Stimulated activated CD8-positive, alpha-beta memory T cell treated with anti-CD3 and anti-CD28 coated beads, Interleukin-7, amount 100 ng/mL, for 24 hours (primary cell): ENCODE measurements at regions not wholly inside any gene's neighbourhood (a gene's known extent, or its start where the extent isn't known, plus 50 kb on each side); places are given as distances from the start of the nearest gene placed in this dataset.
"Not testable (repeated sequence)": the region's sequence is repeated elsewhere in the genome, so short reads cannot be mapped to it uniquely, and the experiment has no call there.

Source experiments
- DNase-seq: peaks from one replicate; pipeline ENCODE4 v3.0.0-alpha.2; 2020; ENCODE audit warnings: low read depth

DNA sequence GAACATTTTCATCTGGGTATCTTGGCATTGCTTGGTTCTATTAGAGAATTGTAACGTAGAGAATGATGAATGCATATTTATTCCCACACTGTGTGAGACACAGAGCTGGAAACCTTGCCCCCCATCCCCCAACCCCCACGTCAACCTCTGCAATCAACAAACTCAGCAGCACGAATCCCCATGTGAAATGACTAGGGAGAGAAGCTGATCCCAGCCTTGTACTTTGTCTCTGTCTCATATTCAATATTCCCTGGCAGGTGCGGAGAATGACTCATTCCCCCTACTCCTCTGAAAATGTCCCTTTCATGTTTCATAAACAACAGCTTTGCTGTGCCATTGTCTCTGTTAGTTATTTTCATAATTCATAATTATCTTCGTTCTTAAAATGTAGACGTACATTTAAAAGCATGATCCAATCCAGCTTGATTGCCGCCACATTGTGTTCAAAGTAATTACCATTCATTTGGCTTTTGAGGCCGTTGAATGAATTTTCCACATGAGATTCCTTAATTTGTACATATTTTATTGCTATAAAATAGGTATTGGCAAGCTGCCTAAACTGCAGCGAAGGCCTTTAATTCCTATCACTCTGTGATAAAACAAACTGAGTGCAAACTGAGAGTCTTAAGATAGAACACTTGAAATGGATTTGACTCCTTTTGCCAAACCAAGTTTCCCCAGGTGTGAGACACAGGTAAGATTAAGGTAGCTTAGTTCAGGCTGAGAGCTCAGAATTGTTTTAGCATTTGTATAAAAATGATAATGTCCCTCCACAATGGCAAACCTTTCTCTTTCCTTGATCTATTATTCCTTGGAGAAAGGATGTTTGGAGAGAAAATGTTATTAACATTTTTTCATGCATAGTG is 920.2 kb downstream of the TYW1 start:
- DNase-seq = no peak

DNA sequence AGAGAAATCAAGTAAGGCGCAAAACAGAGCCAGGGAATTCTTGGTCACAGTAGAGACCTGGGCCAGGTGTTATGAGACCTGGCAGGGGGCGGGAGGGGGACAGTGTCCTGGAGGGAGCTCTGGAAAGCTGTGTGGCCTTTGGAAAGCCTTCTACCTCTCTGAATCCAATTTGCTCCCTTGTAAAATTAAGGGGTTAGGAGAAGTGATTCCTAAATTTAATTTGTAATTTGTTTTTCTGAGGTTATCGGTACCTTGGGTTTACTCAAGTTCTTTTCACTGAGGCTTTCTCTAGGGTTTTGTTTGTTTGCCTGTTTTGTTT is 920.8 kb downstream of the TYW1 start:
- DNase-seq = no peak

DNA sequence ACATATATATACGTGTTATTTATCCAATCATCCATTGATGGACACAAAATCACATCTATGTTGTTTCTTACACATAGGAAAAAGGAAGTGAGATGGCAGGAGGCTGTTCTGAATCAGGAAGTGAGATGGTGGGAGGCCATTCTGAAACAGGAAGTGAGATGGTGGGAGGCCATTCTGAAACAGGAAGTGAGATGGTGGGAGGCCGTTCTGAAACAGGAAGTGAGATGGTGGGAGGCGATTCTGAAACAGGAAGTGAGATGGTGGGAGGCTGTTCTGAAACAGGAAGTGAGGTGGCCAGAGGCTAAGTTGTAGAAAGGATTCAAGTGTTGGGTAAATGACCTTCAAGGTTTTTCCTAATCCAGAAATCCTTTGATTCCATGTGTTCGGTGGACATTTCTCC is 921.5 kb downstream of the TYW1 start:
- no peak for DNase-seq

DNA sequence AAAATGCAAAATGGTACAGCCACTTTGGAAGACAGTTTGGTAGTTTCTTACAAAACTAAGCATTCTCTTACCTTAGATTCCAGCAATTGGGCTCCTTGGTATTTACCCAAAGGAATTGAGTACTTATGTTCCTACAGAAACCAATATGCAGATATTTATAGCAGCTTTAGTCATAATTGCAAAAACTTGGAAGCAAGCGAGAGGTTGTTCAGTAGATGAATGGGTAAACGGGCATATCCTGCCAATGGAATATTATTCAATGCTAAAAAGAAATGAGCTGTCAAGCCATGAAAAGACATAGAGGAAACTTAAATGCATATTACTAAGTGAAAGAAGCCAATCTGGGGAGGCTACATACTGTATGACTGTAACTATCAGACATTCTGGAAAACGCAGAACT is 926.7 kb downstream of the TYW1 start:
- DNase-seq = no peak

DNA sequence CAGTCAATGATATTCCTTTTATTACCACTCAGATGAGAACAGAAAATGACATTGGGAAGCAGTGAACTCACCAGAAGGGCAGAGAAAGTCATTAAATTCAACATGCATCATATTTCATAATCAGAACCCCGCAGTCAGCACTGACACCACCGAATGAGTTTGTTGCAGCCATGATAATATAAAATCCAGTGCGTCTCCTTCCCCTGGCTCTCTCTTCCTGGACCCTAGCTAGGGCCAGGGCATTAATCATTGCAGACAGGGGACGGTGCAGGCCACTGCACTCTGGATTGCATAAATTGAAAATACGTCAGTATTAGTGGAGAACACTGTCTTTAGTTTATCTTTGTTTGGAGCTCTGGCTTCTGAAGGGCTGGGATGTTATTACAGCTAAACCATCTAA is 931.5 kb downstream of the TYW1 start:
- no peak for DNase-seq

DNA sequence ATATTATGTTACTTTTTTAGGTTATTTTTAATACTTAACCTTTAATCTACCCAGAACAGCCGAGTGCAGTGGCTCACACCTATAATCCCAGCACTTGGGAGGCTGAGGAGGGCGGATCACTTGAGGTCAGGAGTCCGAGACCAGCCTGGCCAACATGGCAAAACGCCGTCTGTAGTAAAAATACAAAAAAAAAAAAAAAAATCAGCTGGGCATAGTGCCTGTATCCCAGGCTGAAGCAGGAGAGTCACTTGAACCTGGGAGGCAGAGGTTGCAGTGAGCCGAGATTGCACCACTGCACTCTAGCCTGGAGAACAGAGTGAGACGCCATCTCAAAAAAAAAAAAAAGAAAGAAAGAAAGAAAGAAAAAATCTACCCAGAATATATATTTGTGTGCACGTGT is 939.8 kb downstream of the TYW1 start:
- DNase-seq = not testable (repeated sequence)

DNA sequence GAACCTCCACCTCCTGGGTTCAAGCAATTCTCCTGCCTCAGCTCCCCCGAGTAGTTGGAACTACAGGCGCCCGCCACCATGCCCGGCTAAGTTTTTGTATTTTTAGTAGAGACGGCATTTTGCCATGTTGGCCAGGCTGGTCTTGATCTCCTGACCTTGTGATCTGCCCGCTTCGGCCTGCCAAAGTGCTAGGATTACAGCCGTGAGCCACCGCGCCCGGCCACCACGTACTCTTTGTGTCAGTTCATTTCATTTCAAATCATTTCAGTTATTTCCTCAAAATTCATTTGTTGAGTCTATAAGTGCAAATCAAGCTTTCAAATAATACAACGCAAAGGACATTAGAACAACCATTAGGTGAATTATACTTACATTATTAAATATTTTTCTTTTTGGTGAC is 943.8 kb downstream of the TYW1 start:
- no peak for DNase-seq

DNA sequence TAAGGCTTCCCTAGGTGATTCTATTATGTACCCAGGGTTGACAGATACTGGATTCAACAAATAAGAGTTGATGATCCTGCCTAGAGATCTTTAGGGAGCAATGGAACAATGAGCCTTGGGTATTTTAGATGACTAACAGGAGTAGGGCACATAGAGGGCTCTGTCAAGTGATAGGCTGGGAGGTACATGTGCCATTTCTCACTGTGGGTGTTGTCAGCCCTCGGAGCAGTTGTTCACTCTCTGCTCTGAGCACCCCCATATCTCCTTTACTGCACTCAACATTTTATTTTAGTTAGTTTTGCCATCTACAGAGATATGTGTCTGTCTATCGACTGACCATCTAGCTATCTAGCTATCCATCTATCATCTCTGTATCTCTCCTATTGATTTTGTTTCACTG is 950.6 kb downstream of the TYW1 start:
- DNase-seq = no peak

DNA sequence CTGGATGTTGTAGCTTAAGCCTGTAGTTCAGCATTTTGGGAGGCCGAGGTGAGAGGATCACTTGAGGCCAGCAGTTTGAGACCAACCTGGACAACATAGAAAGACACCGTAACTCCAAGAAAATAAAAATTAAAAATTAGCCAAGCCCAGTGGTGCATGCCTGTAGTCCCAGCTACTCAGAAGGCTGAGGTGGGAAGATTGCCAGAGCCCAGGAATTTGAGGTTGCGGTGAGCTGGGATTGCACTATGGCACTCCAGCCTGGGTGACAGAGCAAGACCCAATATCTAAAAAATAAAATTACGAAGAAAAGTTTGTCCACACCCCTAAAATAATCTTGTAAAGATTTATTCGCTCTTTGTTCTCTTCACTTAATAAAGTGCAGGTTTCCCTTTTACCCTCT is 951.0 kb downstream of the TYW1 start:
- DNase-seq = no peak

DNA sequence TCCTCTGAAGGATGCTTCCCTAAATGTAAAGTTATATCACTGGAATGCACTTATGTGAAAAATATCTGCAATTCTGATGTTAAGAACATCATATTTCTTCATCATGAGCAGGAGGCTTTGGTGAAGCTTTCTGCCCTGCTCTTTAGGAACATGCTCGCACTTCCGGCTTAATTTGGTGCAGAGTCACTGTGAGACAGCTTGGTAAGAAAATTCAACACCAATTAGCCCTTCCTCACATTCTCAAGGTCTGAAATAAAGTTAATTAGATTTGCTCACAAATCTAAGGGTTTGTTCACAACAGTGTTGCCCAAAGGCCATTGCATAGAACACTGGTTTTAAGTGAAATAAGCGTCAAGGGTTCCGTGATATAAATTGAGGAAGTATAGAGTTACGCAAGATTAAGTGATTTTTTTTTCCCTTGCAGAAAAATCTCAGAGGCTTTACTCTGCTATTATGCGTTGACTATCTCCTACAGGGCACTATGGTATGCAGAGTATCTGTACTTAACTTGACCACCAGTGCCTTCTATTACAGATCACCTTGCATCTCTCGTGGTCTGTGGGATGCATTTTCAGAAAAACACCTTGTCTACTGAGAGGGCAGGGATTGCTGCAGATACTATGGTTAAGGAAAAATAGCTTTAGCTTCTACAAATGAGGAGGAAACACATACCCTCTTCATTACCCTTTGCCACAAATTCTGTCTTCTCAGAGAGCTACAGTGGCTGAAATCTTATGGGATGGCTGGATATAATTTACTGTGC is 953.9 kb downstream of the TYW1 start:
- DNase-seq = no peak

DNA sequence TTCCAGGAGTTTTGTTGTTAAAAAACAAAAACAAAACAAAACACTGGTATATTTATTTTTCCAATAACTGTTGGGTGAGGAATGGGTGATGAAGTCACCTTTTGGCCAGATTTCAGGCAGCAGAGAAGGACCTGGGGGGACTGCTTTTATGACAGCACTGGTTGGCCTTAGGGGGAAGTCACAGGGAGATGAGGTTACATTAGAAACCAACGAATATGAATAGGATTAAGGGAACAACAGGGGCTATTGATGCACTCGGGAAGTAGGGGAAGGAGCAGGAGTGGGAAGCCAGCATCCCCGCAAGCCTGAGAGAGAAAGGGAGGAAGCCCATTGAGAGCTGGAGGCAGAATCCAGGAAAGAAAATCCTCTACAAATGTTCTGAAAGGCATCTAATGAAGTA is 958.4 kb downstream of the TYW1 start:
- no peak for DNase-seq

DNA sequence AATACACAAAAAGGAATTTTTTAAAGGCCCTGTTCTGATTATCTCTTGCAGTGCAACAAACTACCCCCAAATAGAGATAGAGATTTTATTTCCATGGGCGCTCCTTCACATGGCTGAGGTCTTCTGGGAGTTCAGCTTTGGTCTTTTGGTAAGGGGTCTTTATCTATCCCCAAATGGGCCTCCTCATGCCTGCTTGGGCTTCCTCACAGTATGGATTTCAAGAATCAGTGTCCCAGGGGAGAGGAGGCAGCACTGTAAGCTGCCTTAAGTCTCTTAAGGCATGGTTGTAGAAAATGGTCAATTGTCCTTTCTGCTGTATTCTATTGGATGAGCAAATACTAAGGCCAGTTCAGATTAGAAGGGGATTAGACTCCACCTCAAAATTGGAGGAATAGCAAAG is 966.2 kb downstream of the TYW1 start:
- no peak for DNase-seq

DNA sequence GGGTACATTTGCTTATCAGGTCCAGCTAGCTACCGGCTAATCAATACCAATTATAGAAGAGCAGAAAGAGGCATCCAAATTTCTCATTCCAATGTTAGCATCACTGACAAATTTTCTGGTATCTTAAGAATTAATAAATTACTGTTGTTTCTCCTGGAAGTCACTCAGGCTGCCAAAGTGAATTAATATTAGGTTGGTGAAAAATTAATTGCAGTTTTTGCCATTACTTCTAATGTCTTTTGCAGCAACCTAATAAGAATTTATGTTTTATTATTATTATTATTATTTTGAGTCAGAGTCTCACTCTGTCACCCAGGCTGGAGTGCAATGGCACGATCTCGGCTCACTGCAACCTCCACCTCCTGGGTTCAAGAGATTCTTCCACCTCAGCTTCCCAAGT is 979.9 kb downstream of the TYW1 start:
- no peak for DNase-seq

DNA sequence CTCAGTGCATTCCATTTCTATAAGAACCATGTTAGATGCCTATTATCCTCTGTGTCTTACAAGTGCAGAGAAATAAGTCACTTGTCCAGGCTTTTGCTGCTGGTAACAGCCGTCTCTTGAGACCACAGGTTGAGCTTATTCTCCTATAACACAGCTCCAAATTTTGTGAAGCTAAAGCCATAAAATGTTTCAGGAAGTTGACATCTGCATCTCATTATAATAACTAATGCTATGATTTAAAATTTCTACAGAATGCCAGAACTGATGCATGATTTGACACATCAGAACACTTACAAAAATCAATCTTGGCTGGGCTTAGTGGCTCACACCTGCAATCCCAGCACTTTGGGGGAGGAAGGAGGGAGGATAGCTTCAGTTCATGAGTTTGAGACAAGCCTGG is 986.9 kb downstream of the TYW1 start:
- no peak for DNase-seq

DNA sequence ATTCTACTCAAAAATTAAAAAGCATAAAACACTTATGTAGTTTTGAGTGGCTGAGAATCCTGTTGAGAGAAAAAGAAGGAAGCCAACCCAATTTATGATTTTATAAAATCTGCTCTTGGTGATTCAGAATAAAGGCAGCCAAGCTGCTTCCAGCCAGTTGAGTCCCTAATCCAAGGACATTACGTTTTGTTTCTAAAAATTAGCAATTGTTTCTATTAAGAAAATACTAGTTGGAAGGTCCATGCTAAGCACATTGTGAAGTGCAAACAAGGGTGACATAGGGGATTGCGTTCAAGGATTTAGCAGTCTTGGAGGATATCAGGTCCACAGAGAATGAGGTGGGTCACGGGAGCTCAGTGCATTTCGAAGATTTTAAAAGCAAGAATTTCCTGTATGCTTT is 987.7 kb downstream of the TYW1 start:
- DNase-seq = no peak

DNA sequence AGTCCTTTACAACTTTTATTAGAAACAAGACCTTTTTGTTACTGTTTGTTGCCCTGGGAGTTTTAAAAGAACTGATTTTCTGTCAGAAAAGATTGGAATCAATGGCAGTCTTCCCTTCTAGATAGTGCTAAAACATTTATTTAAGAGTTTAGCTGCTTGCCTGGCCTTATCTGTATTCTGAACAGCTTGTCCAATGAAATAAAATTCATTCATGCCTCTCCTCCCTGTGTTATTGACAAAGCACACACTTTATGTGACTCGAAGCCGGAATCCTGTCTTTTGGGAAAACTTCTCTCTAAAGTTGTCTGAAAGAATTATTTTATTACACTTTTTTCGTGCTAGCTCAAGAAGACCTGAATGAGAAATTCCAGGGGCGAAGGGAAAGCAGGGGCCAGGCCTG is 992.5 kb downstream of the TYW1 start:
- no peak for DNase-seq

DNA sequence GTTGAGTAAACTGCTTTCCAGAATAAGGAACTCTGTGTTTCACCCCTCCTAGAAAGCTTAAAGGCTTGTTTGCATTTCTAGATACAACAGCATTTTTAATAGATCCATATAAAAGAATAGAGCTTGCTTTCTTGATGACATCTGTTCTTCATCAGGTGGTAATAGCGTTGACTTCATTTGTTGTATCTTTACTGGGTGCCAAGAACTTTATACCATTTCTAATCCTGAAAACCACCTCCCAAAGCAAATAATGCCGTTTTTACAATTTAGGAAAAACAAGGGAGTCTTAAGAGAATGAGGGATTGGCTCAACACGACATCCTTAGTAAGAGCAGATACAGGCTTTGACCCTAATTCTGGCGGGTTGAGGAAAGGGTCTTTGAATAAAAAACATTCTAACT is 993.4 kb downstream of the TYW1 start:
- DNase-seq = no peak

DNA sequence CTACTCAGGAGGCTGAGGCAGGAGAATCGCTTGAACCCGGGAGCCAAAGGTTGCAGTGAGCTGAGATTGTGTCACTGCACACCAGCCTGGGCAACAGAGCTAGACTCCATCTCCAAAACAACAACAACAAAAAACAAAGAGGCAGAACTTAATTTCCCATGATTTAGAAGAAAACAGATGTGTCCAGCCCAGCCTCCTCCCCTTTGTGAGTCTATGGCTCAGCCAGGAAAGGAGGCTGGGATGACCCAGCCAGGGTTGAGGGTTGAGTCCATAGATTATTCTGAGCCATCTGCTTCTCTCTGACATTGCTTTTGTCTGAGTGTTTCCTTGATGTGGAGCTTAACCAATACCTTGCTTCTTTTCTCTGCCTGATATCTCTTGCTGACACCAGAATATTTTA is 994.1 kb downstream of the TYW1 start:
- DNase-seq = no peak

DNA sequence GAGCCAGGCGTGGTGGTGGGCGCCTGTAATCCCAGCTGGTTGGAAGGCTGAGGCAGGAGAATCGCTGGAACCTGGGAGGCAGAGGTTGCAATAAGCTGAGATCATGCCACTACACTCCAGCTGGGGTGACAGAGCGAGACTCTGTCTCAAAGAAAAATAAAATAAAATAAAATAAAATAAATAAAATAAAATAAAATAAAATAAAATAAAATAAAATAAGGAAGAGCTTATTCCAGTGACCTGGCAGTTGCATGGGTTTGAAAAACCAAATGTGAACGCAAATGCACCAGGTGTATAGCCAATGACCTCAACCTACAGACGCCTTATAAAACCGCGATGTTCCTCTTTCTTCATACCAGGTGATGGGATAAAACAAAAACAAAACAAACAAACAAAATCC is 995.7 kb downstream of the TYW1 start:
- no peak for DNase-seq

DNA sequence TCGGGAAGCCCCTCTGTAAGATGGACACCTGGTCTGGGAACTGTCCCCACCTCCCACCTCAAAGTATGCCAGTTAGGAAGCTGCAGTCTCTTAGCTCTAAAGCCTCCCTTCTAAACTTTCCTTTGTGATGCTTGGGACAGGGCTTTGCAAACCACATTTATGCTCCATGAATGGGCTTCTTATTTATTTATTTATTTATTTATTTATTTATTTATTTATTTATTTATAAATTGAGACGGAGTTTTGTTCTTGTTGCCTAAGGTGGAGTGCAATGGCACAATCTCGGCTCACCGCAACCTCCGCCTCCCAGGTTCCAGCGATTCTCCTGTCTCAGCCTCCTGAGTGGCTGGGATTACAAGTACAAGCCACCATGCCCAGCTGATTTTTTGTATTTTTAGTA is 1009.4 kb downstream of the TYW1 start:
- DNase-seq = no peak

DNA sequence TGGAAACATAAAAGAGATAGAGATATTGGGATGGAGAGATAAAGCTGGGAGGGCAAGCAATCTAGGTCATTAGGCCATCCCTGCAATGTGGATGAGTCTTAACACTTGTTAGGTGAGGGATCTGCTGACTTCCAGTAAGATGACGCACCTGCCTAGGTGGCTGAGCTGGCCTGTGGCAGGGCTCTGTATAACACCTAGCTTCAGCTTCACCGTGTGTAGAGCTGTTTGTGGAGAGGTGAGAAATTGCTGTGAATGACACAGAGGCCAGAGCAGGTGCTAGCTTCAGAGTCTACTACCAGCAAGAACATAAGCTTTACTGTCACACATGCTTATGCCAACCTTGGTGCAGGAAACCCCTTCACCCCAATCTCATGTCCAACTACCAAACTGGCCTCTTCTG is 1010.0 kb downstream of the TYW1 start:
- DNase-seq = no peak

DNA sequence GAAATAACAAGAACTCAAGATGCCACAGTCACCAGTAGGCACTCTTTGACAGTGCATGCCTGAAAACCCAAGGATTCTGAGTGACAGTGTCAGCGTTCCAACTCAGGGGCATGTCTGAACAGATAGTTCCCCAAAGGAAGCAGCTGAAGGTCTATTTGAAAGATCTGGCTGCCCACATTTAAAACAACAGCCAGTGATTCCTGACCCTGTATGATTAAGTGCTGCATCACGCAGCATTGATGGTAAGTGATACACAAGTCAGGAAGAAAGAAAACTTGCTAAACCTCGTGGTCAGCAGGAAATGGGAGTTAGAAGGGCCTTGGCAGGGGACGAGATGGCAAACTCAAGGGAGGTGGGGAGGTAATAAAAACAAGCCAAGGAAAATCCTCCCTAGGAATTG is 1013.1 kb downstream of the TYW1 start:
- DNase-seq = no peak

DNA sequence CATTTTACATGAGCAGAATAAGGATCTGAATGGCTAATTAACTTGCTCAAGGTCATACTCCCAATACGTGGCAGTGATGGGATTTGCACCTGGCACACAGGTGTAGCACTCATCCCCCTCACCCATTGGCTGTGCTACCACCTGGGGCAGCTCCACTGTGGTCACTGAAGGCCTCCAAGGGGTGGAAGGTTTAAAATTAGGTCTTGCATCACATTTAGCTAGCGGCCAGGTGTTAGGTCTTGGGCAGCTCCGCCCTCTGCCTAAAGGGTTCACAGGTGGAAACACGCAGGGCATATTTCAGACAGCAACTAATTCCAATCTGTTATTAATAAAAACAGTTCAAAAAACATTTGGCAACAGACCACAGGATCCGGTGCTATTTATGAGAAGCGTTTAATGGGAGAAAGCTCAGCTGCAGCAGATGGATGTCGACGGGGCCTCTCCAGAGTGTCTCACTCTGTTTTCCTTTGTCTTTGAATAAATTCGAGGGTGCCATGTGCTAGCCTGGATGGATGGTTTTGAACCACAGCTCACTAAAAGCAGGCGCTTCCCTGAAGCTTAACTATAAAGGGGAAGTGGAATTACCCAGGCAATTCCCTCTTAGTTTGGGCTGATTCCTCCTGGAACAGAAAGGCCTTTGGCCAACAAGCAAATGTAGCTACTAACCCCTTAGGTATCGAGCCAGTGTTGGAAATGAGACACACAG is 1017.6 kb downstream of the TYW1 start:
- no peak for DNase-seq
